WTC11 (cell line): ENCODE measurements at regions not wholly inside any gene's neighbourhood (a gene's known extent, or its start where the extent isn't known, plus 50 kb on each side); places are given as distances from the start of the nearest gene placed in this dataset.

Experiments used
- ATAC-seq: fragments of 200-7000 bp; cut with Tn5 transposase; 2 replicates; pipeline ENCODE4 v1.10.0; 2021; ENCODE audit warnings: mild to moderate bottlenecking, moderate library complexity
- CTCF ChIA-PET: fragments of 300-600 bp; sonication (Branson Sonifier 250); formaldehyde crosslinking; loops from one replicate; lab custom pipeline; 2021; ENCODE audit warnings: antibody characterized with exemption; lab: Charles Lee
- POLR2A ChIA-PET: fragments of 350-600 bp; sonication (Branson Sonifier 250); formaldehyde crosslinking; loops from one replicate; lab custom pipeline; 2021; ENCODE audit warnings: antibody characterized with exemption; lab: Charles Lee
- DNase-seq: peaks from one replicate; pipeline ENCODE4 v3.0.0; 2021; ENCODE audit warnings: low spot score
- H3K27ac Mint-ChIP-seq: 2 replicates; pipeline ENCODE4 v1.8.0; 2021; ENCODE audit warnings: mixed read lengths
- H3K27me3 Mint-ChIP-seq: 2 replicates; pipeline ENCODE4 v1.8.0; 2021; ENCODE audit warnings: low read depth, mild to moderate bottlenecking, moderate library complexity, mixed read lengths
- H3K36me3 Mint-ChIP-seq: 2 replicates; pipeline ENCODE4 v1.8.0; 2021; ENCODE audit warnings: mixed read lengths
- H3K4me1 Mint-ChIP-seq: 2 replicates; pipeline ENCODE4 v1.8.0; 2022; ENCODE audit warnings: mixed read lengths
- H3K4me3 Mint-ChIP-seq: 2 replicates; pipeline ENCODE4 v1.8.0; 2021; ENCODE audit warnings: mild to moderate bottlenecking, moderate library complexity, mixed read lengths
- H3K9me3 Mint-ChIP-seq: 2 replicates; pipeline ENCODE4 v1.8.0; 2021; ENCODE audit warnings: mixed read lengths
- CREM ChIP-seq: sonication (generic); formaldehyde crosslinking; IDR thresholded peaks from 2 replicates; pipeline ENCODE4 v1.8.1; 2022; ENCODE audit warnings: mild to moderate bottlenecking, missing genetic modification reagents, moderate library complexity
- FOXJ3 ChIP-seq: sonication (generic); formaldehyde crosslinking; IDR thresholded peaks from 2 replicates; pipeline ENCODE4 v1.9.0; 2021; ENCODE audit warnings: missing genetic modification reagents, mild to moderate bottlenecking, borderline replicate concordance
- NFATC4 ChIP-seq: fragments of 250-450 bp; sonication (Bioruptor Pico); IDR thresholded peaks from 2 replicates; pipeline ENCODE4 v1.9.0; 2021; ENCODE audit warnings: mild to moderate bottlenecking
- NFE2L1 ChIP-seq: sonication (generic); formaldehyde crosslinking; IDR thresholded peaks from 2 replicates; pipeline ENCODE4 v1.8.1; 2023; ENCODE audit warnings: missing genetic modification reagents
- NR1H2 ChIP-seq: sonication (generic); formaldehyde crosslinking; IDR thresholded peaks from 2 replicates; pipeline ENCODE4 v1.9.0; 2021; ENCODE audit warnings: mild to moderate bottlenecking, moderate library complexity, missing genetic modification reagents
- SP1 ChIP-seq: sonication (generic); formaldehyde crosslinking; conservative IDR thresholded peaks from 2 replicates; pipeline ENCODE4 v1.8.1; 2022; ENCODE audit warnings: missing genetic modification reagents
- ZNF317 ChIP-seq: sonication (generic); formaldehyde crosslinking; IDR thresholded peaks from 2 replicates; pipeline ENCODE4 v1.8.1; 2023; ENCODE audit warnings: low read depth, mild to moderate bottlenecking, moderate library complexity, missing genetic modification reagents, borderline replicate concordance
- ZNF416 ChIP-seq: fragments of 250-450 bp; sonication (Bioruptor Pico); IDR thresholded peaks from 2 replicates; pipeline ENCODE4 v1.9.0; 2021; ENCODE audit warnings: mild to moderate bottlenecking, inconsistent platforms
- TF ChIP-seq, protein P1 (sequence below): fragments of 250-450 bp; sonication (Bioruptor Pico); IDR thresholded peaks from 2 replicates; pipeline ENCODE4 v1.8.0; 2021; ENCODE audit warnings: mild to moderate bottlenecking
- TF ChIP-seq, protein P2 (sequence below): fragments of 250-450 bp; sonication (Bioruptor Pico); IDR thresholded peaks from 2 replicates; pipeline ENCODE4 v1.9.0; 2021; ENCODE audit warnings: mild to moderate bottlenecking
- TF ChIP-seq, protein P3 (sequence below): fragments of 250-450 bp; sonication (Bioruptor Pico); IDR thresholded peaks from 2 replicates; pipeline ENCODE4 v1.9.0; 2021; ENCODE audit warnings: mild to moderate bottlenecking
- TF ChIP-seq, protein P4 (sequence below): fragments of 250-450 bp; sonication (Bioruptor Pico); IDR thresholded peaks from 2 replicates; pipeline ENCODE4 v2.1.2; 2022; ENCODE audit warnings: mild to moderate bottlenecking, moderate library complexity
- TF ChIP-seq, protein P5 (sequence below): sonication (generic); formaldehyde crosslinking; IDR thresholded peaks from 2 replicates; pipeline ENCODE4 v1.8.0; 2023; ENCODE audit warnings: missing genetic modification reagents, mild to moderate bottlenecking, borderline replicate concordance
- TF ChIP-seq, protein P6 (sequence below): sonication (generic); formaldehyde crosslinking; IDR thresholded peaks from 2 replicates; pipeline ENCODE4 v1.8.1; 2023; ENCODE audit warnings: mild to moderate bottlenecking, moderate library complexity, missing genetic modification reagents
- TF ChIP-seq, protein P7 (sequence below): sonication (generic); formaldehyde crosslinking; IDR thresholded peaks from 2 replicates; pipeline ENCODE4 v1.8.1; 2023; ENCODE audit warnings: mild to moderate bottlenecking, missing genetic modification reagents, moderate library complexity

DNA sequence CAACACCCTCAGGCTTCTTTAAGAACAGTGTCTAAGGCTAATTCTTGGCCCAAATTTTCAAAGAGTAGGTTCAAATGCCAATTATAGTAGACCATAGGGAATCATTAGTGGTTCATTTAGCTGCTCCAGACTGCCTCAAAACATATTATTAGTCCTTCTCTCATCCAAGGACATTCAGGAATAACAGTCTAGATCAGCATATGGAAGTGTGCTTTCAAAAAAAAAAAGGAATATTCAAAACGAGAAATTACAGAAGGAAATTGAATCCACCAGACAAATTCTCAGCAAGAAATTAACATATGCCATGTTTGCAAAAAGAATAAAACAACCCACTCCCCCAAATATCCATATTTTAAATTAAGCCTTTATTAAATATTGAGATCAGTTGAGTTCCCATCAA is 293.1 kb downstream of the SMARCA1 start:
- TF ChIP-seq, protein P1, sequence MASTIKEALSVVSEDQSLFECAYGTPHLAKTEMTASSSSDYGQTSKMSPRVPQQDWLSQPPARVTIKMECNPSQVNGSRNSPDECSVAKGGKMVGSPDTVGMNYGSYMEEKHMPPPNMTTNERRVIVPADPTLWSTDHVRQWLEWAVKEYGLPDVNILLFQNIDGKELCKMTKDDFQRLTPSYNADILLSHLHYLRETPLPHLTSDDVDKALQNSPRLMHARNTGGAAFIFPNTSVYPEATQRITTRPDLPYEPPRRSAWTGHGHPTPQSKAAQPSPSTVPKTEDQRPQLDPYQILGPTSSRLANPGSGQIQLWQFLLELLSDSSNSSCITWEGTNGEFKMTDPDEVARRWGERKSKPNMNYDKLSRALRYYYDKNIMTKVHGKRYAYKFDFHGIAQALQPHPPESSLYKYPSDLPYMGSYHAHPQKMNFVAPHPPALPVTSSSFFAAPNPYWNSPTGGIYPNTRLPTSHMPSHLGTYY (CRISPR knock-in tag) = no peak
- TF ChIP-seq ZNF317 (CRISPR knock-in tag) (no peak), NFE2L1 (CRISPR knock-in tag) (no peak), CREM (no peak), NR1H2 (CRISPR knock-in tag) (no peak), ZNF416 (CRISPR knock-in tag) (no peak), SP1 (CRISPR knock-in tag) (no peak), NFATC4 (CRISPR knock-in tag) (no peak), FOXJ3 (CRISPR knock-in tag) (no peak)
- TF ChIP-seq, protein P2, sequence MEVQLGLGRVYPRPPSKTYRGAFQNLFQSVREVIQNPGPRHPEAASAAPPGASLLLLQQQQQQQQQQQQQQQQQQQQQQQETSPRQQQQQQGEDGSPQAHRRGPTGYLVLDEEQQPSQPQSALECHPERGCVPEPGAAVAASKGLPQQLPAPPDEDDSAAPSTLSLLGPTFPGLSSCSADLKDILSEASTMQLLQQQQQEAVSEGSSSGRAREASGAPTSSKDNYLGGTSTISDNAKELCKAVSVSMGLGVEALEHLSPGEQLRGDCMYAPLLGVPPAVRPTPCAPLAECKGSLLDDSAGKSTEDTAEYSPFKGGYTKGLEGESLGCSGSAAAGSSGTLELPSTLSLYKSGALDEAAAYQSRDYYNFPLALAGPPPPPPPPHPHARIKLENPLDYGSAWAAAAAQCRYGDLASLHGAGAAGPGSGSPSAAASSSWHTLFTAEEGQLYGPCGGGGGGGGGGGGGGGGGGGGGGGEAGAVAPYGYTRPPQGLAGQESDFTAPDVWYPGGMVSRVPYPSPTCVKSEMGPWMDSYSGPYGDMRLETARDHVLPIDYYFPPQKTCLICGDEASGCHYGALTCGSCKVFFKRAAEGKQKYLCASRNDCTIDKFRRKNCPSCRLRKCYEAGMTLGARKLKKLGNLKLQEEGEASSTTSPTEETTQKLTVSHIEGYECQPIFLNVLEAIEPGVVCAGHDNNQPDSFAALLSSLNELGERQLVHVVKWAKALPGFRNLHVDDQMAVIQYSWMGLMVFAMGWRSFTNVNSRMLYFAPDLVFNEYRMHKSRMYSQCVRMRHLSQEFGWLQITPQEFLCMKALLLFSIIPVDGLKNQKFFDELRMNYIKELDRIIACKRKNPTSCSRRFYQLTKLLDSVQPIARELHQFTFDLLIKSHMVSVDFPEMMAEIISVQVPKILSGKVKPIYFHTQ (CRISPR knock-in tag) = no peak
- TF ChIP-seq, protein P3, sequence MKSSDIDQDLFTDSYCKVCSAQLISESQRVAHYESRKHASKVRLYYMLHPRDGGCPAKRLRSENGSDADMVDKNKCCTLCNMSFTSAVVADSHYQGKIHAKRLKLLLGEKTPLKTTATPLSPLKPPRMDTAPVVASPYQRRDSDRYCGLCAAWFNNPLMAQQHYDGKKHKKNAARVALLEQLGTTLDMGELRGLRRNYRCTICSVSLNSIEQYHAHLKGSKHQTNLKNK (CRISPR knock-in tag) = no peak
- TF ChIP-seq, protein P4, sequence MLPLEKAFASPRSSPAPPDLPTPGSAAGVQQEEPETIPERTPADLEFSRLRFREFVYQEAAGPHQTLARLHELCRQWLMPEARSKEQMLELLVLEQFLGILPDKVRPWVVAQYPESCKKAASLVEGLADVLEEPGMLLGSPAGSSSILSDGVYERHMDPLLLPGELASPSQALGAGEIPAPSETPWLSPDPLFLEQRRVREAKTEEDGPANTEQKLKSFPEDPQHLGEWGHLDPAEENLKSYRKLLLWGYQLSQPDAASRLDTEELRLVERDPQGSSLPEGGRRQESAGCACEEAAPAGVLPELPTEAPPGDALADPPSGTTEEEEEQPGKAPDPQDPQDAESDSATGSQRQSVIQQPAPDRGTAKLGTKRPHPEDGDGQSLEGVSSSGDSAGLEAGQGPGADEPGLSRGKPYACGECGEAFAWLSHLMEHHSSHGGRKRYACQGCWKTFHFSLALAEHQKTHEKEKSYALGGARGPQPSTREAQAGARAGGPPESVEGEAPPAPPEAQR (CRISPR knock-in tag) = no peak
- TF ChIP-seq, protein P5, sequence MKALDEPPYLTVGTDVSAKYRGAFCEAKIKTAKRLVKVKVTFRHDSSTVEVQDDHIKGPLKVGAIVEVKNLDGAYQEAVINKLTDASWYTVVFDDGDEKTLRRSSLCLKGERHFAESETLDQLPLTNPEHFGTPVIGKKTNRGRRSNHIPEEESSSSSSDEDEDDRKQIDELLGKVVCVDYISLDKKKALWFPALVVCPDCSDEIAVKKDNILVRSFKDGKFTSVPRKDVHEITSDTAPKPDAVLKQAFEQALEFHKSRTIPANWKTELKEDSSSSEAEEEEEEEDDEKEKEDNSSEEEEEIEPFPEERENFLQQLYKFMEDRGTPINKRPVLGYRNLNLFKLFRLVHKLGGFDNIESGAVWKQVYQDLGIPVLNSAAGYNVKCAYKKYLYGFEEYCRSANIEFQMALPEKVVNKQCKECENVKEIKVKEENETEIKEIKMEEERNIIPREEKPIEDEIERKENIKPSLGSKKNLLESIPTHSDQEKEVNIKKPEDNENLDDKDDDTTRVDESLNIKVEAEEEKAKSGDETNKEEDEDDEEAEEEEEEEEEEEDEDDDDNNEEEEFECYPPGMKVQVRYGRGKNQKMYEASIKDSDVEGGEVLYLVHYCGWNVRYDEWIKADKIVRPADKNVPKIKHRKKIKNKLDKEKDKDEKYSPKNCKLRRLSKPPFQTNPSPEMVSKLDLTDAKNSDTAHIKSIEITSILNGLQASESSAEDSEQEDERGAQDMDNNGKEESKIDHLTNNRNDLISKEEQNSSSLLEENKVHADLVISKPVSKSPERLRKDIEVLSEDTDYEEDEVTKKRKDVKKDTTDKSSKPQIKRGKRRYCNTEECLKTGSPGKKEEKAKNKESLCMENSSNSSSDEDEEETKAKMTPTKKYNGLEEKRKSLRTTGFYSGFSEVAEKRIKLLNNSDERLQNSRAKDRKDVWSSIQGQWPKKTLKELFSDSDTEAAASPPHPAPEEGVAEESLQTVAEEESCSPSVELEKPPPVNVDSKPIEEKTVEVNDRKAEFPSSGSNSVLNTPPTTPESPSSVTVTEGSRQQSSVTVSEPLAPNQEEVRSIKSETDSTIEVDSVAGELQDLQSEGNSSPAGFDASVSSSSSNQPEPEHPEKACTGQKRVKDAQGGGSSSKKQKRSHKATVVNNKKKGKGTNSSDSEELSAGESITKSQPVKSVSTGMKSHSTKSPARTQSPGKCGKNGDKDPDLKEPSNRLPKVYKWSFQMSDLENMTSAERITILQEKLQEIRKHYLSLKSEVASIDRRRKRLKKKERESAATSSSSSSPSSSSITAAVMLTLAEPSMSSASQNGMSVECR (CRISPR knock-in tag) = no peak
- TF ChIP-seq, protein P6, sequence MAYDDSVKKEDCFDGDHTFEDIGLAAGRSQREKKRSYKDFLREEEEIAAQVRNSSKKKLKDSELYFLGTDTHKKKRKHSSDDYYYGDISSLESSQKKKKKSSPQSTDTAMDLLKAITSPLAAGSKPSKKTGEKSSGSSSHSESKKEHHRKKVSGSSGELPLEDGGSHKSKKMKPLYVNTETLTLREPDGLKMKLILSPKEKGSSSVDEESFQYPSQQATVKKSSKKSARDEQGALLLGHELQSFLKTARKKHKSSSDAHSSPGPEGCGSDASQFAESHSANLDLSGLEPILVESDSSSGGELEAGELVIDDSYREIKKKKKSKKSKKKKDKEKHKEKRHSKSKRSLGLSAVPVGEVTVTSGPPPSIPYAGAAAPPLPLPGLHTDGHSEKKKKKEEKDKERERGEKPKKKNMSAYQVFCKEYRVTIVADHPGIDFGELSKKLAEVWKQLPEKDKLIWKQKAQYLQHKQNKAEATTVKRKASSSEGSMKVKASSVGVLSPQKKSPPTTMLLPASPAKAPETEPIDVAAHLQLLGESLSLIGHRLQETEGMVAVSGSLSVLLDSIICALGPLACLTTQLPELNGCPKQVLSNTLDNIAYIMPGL (CRISPR knock-in tag) = no peak
- TF ChIP-seq, protein P7, sequence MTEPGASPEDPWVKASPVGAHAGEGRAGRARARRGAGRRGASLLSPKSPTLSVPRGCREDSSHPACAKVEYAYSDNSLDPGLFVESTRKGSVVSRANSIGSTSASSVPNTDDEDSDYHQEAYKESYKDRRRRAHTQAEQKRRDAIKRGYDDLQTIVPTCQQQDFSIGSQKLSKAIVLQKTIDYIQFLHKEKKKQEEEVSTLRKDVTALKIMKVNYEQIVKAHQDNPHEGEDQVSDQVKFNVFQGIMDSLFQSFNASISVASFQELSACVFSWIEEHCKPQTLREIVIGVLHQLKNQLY = no peak
- POLR2A ChIA-PET = no interaction called here
- DNase-seq (no peak), ATAC-seq (no peak)
- Mint-ChIP-seq H3K4me3 (no peak overlapping the region), H3K27ac (no peak overlapping the region), H3K9me3 (no peaks in the 10 kb centered on the region), H3K27me3 (no peaks in the 10 kb centered on the region), H3K36me3 (no peaks in the 10 kb centered on the region), H3K4me1 (no peaks in the 10 kb centered on the region)
- CTCF ChIA-PET = no interaction called here
